ENCODE measurements at regions not wholly inside any gene's neighbourhood (a gene's known extent, or its start where the extent isn't known, plus 50 kb on each side); places are given as distances from the start of the nearest gene placed in this dataset.

DNA sequence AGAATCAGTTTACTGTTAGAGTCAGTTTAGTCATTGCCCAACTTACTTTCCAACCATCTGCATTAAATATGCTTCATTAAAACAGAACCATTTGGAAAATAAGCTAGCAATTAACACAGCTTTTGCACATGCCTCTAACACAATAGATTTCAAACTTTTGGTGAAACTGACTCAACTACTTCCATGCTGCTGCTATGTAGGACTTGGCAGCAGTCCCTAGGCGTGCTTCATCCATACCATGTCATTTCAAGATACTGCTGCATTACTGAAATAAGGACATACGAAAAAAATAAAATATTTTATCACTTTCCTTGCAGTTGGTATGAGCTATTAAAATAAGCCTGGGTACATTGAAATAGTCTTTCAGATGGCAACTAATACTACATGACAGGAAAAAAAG lies 65.5 kb upstream of the SOX6 start:
- no peaks in the 10 kb centered on the region for H3K9me3 ChIP-seq (ENCODE audit: severe bottlenecking)
- no peak overlapping the region for H3K4me3 ChIP-seq (ENCODE audit: low read depth, low read length)
- TF ChIP-seq, protein P1, sequence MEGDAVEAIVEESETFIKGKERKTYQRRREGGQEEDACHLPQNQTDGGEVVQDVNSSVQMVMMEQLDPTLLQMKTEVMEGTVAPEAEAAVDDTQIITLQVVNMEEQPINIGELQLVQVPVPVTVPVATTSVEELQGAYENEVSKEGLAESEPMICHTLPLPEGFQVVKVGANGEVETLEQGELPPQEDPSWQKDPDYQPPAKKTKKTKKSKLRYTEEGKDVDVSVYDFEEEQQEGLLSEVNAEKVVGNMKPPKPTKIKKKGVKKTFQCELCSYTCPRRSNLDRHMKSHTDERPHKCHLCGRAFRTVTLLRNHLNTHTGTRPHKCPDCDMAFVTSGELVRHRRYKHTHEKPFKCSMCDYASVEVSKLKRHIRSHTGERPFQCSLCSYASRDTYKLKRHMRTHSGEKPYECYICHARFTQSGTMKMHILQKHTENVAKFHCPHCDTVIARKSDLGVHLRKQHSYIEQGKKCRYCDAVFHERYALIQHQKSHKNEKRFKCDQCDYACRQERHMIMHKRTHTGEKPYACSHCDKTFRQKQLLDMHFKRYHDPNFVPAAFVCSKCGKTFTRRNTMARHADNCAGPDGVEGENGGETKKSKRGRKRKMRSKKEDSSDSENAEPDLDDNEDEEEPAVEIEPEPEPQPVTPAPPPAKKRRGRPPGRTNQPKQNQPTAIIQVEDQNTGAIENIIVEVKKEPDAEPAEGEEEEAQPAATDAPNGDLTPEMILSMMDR (IDR thresholded peaks at IDR 0.05; ENCODE audit: low read depth, low read length), result no peak
- H3K27me3 ChIP-seq (ENCODE audit: insufficient read depth, low read depth, severe bottlenecking), result no peaks in the 10 kb centered on the region
- H3K36me3 ChIP-seq, result no peaks in the 10 kb centered on the region
- DNase-seq, result no peak
- H3K27ac ChIP-seq, result no peak overlapping the region

DNA sequence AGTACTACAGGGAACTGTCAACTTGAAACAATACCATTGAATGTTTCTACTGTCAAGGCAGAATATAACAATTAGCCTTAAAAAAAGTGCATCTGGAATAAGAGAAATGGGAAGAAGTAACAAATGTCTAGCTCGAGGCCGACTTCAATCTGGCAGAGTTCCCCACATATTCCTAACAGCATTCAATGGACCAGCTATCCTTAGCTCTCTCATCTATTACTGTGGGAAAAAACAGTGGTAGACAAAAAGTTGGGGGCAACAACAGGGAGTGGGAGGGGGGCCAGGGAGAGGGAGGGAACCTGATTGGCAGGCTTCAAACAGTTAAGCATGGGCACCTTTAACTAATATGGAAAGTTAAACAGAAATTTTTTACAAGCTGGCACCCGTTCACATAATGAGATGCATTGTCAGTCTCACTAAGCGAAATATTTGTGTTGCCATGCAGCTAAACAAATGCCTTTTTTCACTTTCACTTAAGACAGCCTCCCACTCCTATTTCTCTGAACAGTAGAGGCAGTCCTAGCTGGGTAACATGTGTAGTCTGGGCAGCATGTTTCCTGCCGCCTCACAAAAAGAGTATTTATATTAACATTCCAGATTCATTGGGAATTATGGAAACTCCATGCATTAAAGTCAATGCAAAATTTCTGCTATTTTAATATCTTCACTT lies 62.2 kb upstream of the SOX6 start:
- DNase-seq, result no peak
- no peaks in the 10 kb centered on the region for H3K9me3 ChIP-seq (ENCODE audit: severe bottlenecking)
- H3K4me3 ChIP-seq (ENCODE audit: low read depth, low read length), result no peak overlapping the region
- H3K27ac ChIP-seq, result no peak overlapping the region
- H3K27me3 ChIP-seq (ENCODE audit: insufficient read depth, low read depth, severe bottlenecking), result no peaks in the 10 kb centered on the region
- no peaks in the 10 kb centered on the region for H3K36me3 ChIP-seq
- TF ChIP-seq, protein P1 (IDR thresholded peaks at IDR 0.05; ENCODE audit: low read depth, low read length), result no peak

- Histone ChIP-seq H3K36me3 (no peaks in the 10 kb centered on the region), H3K27ac (no peak overlapping the region), H3K4me3 (ENCODE audit: low read depth, low read length) (no peak overlapping the region), H3K9me3 (ENCODE audit: severe bottlenecking) (no peaks in the 10 kb centered on the region), H3K27me3 (ENCODE audit: insufficient read depth, low read depth, severe bottlenecking) (no peaks in the 10 kb centered on the region)
- TF ChIP-seq, protein P1 (IDR thresholded peaks at IDR 0.05; ENCODE audit: low read depth, low read length), result no peak
- DNase-seq, result no peak
Measured at GRCh38 chr11:16412525-16413172, 56.3 kb upstream of the SOX6 start.

DNA sequence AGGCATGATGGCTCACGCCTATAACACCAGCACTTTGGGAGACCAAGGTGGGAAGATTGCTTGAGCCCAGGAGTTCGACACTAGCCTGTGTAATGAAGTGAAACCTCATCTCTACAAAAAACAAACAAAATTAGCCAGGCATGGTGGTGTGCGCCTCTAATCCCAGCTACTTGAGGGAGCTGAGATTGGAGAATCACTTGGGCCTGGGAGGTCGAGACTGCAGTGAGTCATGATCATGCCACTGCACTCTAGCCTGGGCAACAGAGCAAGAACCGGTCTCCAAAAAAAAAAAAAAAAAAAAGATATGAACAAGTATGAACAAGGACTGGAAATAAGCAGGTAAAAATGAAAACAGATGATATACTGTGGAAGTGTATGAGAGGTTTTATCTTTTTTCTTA lies 54.1 kb upstream of the SOX6 start:
- H3K27ac ChIP-seq, result no peak overlapping the region
- no peaks in the 10 kb centered on the region for H3K27me3 ChIP-seq (ENCODE audit: insufficient read depth, low read depth, severe bottlenecking)
- no peaks in the 10 kb centered on the region for H3K36me3 ChIP-seq
- H3K9me3 ChIP-seq (ENCODE audit: severe bottlenecking), result no peaks in the 10 kb centered on the region
- H3K4me3 ChIP-seq (ENCODE audit: low read depth, low read length), result no peak overlapping the region
- TF ChIP-seq, protein P1 (IDR thresholded peaks at IDR 0.05; ENCODE audit: low read depth, low read length), result no peak
- no peak for DNase-seq

DNA sequence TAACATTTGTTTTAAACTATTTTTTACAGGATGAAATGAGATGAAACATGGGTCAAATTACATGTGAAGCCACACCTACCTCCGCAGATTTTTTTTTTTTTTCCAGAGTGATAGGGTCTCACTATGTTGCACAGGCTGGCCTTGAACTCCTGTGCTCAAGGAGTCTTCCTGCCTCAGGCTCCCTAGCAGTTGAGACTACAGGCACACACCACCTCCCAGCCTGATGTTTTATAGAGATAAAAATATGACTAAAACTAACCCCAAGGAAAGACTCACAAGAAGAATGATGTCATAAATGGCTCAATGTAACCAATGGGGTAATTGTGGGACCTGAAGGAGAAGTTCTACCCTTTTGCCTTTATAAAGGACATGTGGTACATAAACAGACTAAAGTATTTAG lies 52.3 kb upstream of the SOX6 start:
- Histone ChIP-seq H3K27me3 (ENCODE audit: insufficient read depth, low read depth, severe bottlenecking) (no peaks in the 10 kb centered on the region), H3K4me3 (ENCODE audit: low read depth, low read length) (no peak overlapping the region), H3K36me3 (no peaks in the 10 kb centered on the region), H3K9me3 (ENCODE audit: severe bottlenecking) (no peaks in the 10 kb centered on the region), H3K27ac (no peak overlapping the region)
- TF ChIP-seq, protein P1 (IDR thresholded peaks at IDR 0.05; ENCODE audit: low read depth, low read length), result no peak
- no peak for DNase-seq
